K562 (cell line): ENCODE measurements at regions not wholly inside any gene's neighbourhood (a gene's known extent, or its start where the extent isn't known, plus 50 kb on each side); places are given as distances from the start of the nearest gene placed in this dataset.
A peak's percentile ranks its signal among the peaks of the same experiment; 100 is the strongest.

Source experiments
- ATAC-seq: fragments of 200-7000 bp; cut with Tn5 transposase; 3 replicates; pipeline ENCODE4 v1.9.1; 2020; ENCODE audit warnings: moderate library complexity
- BruUV-seq: library from RNA; stranded (reverse); fragments of 400-500 nt; replicated peaks from 2 replicates; lab custom pipeline; 2021; lab: Mats Ljungman, UMichigan
- CTCF ChIA-PET: fragments of 300-600 bp; formaldehyde crosslinking; extraction: SDS; loops from one replicate; lab custom pipeline; 2021; ENCODE audit warnings: low intra/inter-chr PET ratio; lab: Yijun Ruan, JAX
- POLR2A ChIA-PET: fragments of 300-600, 350-650 bp; sonication (Branson Sonifier 250); formaldehyde crosslinking; extraction: SDS; loops from one replicate; lab custom pipeline; 2021; ENCODE audit warnings: antibody characterized with exemption, inconsistent platforms; lab: Yijun Ruan, JAX
- DNase-seq, 4 experiments: peaks; one replicate each; pipeline versions ENCODE4 v3.0.0 to v3.0.0-alpha.2; 2011 to 2018; ENCODE audit warnings: low spot score in 3 of 4, mixed read lengths in 3 of 4; ENCODE audit errors: extremely low read depth in 1 of 4
- FAIRE-seq: peaks from 2 replicates; lab custom pipeline; 2011; peaks lifted over from hg19 to GRCh38; lab: Jason Lieb, UNC
- H2AFZ ChIP-seq: 2 replicates; pipeline ENCODE4 v1.6.0; 2011; ENCODE audit warnings: low read depth, low read length, control low read depth, inconsistent platforms
- H3K27ac ChIP-seq: fragments of 200-600 bp; 3 replicates; pipeline ENCODE4 v1.8.0; 2011; ENCODE audit warnings: low read depth, mild to moderate bottlenecking, control low read depth, inconsistent platforms, low read length, moderate library complexity, mixed read lengths; ENCODE audit errors: extremely low read depth
- H3K27me3 ChIP-seq, 2 experiments: fragments of 300-600 bp in 1 of 2; 2 replicates in 1 of 2; 3 replicates in 1 of 2; pipeline versions ENCODE4 v1.6.0 to v1.8.0; 2011; ENCODE audit warnings: inconsistent platforms in 2 of 2, low read length in 2 of 2, mild to moderate bottlenecking in 1 of 2, mixed read lengths in 1 of 2, moderate library complexity in 1 of 2; ENCODE audit not compliant: control insufficient read depth in 2 of 2, insufficient read depth in 2 of 2
- H3K36me3 ChIP-seq: fragments of 300-600 bp; 3 replicates; pipeline ENCODE4 v1.8.0; 2011; ENCODE audit warnings: mild to moderate bottlenecking, low read length, inconsistent platforms; ENCODE audit not compliant: control insufficient read depth, insufficient read depth
- H3K4me1 ChIP-seq, 2 experiments: fragments of 200-600 bp in 1 of 2; replicated peaks in 1 of 2; 2 replicates in 1 of 2; 3 replicates in 1 of 2; pipeline versions ENCODE4 v1.5.1 to v1.8.0; 2011; ENCODE audit warnings: inconsistent platforms in 2 of 2, low read length in 2 of 2, mild to moderate bottlenecking in 1 of 2, mixed read lengths in 1 of 2, moderate library complexity in 1 of 2; ENCODE audit not compliant: control insufficient read depth in 2 of 2, insufficient read depth in 2 of 2
- H3K4me2 ChIP-seq: 2 replicates; pipeline ENCODE4 v1.6.1; 2011; ENCODE audit warnings: low read length, control low read depth, inconsistent platforms, mixed read lengths; ENCODE audit not compliant: insufficient read depth
- H3K4me3 ChIP-seq: fragments of 200-600 bp; sonication (generic), shearing (Covaris generic); 2 replicates; pipeline ENCODE4 v1.5.1; 2016; ENCODE audit warnings: control low read depth, inconsistent platforms
- H3K79me2 ChIP-seq: fragments of 200-600 bp; 3 replicates; pipeline ENCODE4 v1.8.0; 2011; ENCODE audit warnings: low read length, inconsistent platforms; ENCODE audit not compliant: control insufficient read depth, insufficient read depth
- H3K9ac ChIP-seq, 2 experiments: 2 replicates each; pipeline versions ENCODE4 v1.6.0 to v1.6.1; 2011; ENCODE audit warnings: low read depth in 2 of 2, low read length in 2 of 2, control low read depth in 1 of 2, inconsistent platforms in 1 of 2, mild to moderate bottlenecking in 1 of 2, mixed read lengths in 1 of 2; ENCODE audit not compliant: insufficient read depth in 1 of 2
- H3K9me1 ChIP-seq: one replicate; pipeline ENCODE4 v1.6.0; 2011; ENCODE audit warnings: inconsistent platforms, mild to moderate bottlenecking, low read length, moderate library complexity; ENCODE audit not compliant: control insufficient read depth, insufficient read depth
- H3K9me3 ChIP-seq: replicated peaks from 2 replicates; pipeline ENCODE4 v1.5.1; 2011; ENCODE audit warnings: low read depth, low read length, inconsistent platforms; ENCODE audit not compliant: control insufficient read depth, insufficient read depth
- H4K20me1 ChIP-seq: replicated peaks from 2 replicates; pipeline ENCODE4 v1.6.1; 2011; ENCODE audit warnings: low read length, inconsistent platforms, mixed read lengths; ENCODE audit not compliant: control insufficient read depth, insufficient read depth
- CGGBP1 ChIP-seq: fragments of 250-450 bp; sonication (Bioruptor Pico); IDR thresholded peaks from 2 replicates; pipeline ENCODE4 v1.9.0; 2021; ENCODE audit warnings: mild to moderate bottlenecking
- CREBBP ChIP-seq: IDR thresholded peaks from one replicate; pipeline ENCODE4 v1.6.1; 2012; ENCODE audit warnings: low read depth, mild to moderate bottlenecking, control low read depth, inconsistent platforms, low read length
- ETV5 ChIP-seq: sonication (generic); formaldehyde crosslinking; IDR thresholded peaks from 2 replicates; pipeline ENCODE4 v1.4.0; 2020; ENCODE audit warnings: low read depth, mild to moderate bottlenecking, missing genetic modification reagents
- RCOR1 ChIP-seq, 2 experiments: IDR thresholded peaks; 2 replicates each; pipeline ENCODE4 v1.6.1; 2012; ENCODE audit warnings: low read depth in 2 of 2, low read length in 2 of 2, borderline replicate concordance in 1 of 2, improper control_type of control experiment in 1 of 2
- ZBED1 ChIP-seq: IDR thresholded peaks from 2 replicates; pipeline ENCODE4 v1.6.1; 2014
- ZNF444 ChIP-seq: fragments of 250-450 bp; sonication (Bioruptor Pico); IDR thresholded peaks from 2 replicates; pipeline ENCODE4 v1.4.0; 2020; ENCODE audit warnings: mild to moderate bottlenecking, moderate library complexity
- WGBS: fragments of 100-300 bp; shearing (Covaris generic); methylation state at CpG from one replicate; pipeline ENCODE4 v1.1.6; 2016; ENCODE audit warnings: low coverage, mixed read lengths; ENCODE audit not compliant: insufficient coverage; ENCODE audit errors: missing lambda C conversion rate; 5-methylcytosine and 5-hydroxymethylcytosine counted together
- in situ Hi-C: fragments of 300-500 bp; cut with MboI; formaldehyde crosslinking; loops from 4 replicates; pipeline ENCODE4 v1.15.0; 2018; ENCODE audit warnings: inconsistent platforms, mixed read lengths
- intact Hi-C: fragments of 100-400 bp; cut with micrococcal nuclease; formaldehyde crosslinking; loops from 2 replicates; pipeline ENCODE4 v1.14.2; 2022

- H3K9me3 ChIP-seq: no peaks in the 10 kb centered on the region; the same call in 1 of the 2 replicates
- H4K20me1 ChIP-seq: no peaks in the 10 kb centered on the region
- no peak for TF ChIP-seq ETV5 (CRISPR knock-in tag)
- no peak for TF ChIP-seq CGGBP1 (CRISPR knock-in tag)
- TF ChIP-seq CREBBP: no peak
- TF ChIP-seq ZNF444: no peak
- no peak for TF ChIP-seq ZBED1
- no peak for TF ChIP-seq RCOR1 (IDR thresholded peaks at IDR 0.05; ENCODE audit: borderline replicate concordance in 1 of 2, low read depth in 2 of 2, low read length in 2 of 2)
- peaks cover 3% of the 10 kb centered on the region for H3K9me1 ChIP-seq
- peak; percentile 33 for ATAC-seq
- H3K9ac ChIP-seq: peak overlapping the region in 1 of 2 experiments; percentile 11; a peak in 1 of 4 replicates
- FAIRE-seq: no peak
- H2AFZ ChIP-seq: peak overlapping the region; percentile 23
- in situ Hi-C loops (no loop called here), intact Hi-C loops (no loop called here)
- peak in 1 of 4 experiments; percentile 9 for DNase-seq
- 46% methylated on average over 4 of the region's 4 CpGs for whole genome bisulfite sequencing
- no peak overlapping the region for H3K4me2 ChIP-seq
- peaks cover 4 to 23% of the 10 kb centered on the region in 2 experiments; a peak in 3 of 5 replicates for H3K4me1 ChIP-seq
- CTCF ChIA-PET: no interaction called here
- no TSS peak for BruUV-seq
- no peaks in the 10 kb centered on the region for H3K27me3 ChIP-seq
- no peak overlapping the region for H3K4me3 ChIP-seq
- POLR2A ChIA-PET: no interaction called here
- no peaks in the 10 kb centered on the region for H3K79me2 ChIP-seq
- no peak overlapping the region for H3K27ac ChIP-seq
- H3K36me3 ChIP-seq: no peaks in the 10 kb centered on the region
Measured at GRCh38 chr15:95972812-95973211, 357.7 kb upstream of the NR2F2 start.
